SK-N-SH (cell line): ENCODE measurements at regions not wholly inside any gene's neighbourhood (a gene's known extent, or its start where the extent isn't known, plus 50 kb on each side); places are given as distances from the start of the nearest gene placed in this dataset.

ENCODE experiments used
- CTCF ChIA-PET: fragments of 300-600, 350-600 bp; formaldehyde crosslinking; extraction: SDS; loops from one replicate; lab custom pipeline; 2021; lab: Yijun Ruan, JAX
- POLR2A ChIA-PET: fragments of 350-600 bp; sonication (Branson Sonifier 250); formaldehyde crosslinking; extraction: SDS; loops from one replicate; lab custom pipeline; 2020; ENCODE audit warnings: antibody characterized with exemption, inconsistent platforms; lab: Yijun Ruan, JAX
- DNase-seq: peaks from one replicate; pipeline ENCODE4 v3.0.0; 2012
- H2AFZ ChIP-seq: fragments of 200-600 bp; sonication (generic); 2 replicates; pipeline ENCODE4 v1.8.1; 2016; ENCODE audit warnings: antibody characterized with exemption, mild to moderate bottlenecking, low read depth
- H3F3A ChIP-seq: fragments of 200-600 bp; sonication (generic); replicated peaks from 2 replicates; pipeline ENCODE3; 2016; ENCODE audit warnings: antibody characterized with exemption, mild to moderate bottlenecking; ENCODE audit not compliant: insufficient read depth
- H3K27ac ChIP-seq, 2 experiments: fragments of 200-500 bp in 1 of 2; fragments of 200-600 bp in 1 of 2; sonication (Bioruptor generic) in 1 of 2; sonication (generic), shearing (Covaris generic) in 1 of 2; 2 replicates each; pipeline versions ENCODE4 v1.5.1 to v1.6.1; 2014 to 2016; ENCODE audit warnings: low read depth in 2 of 2, inconsistent platforms in 1 of 2, low read length in 1 of 2, mild to moderate bottlenecking in 1 of 2, mixed read lengths in 1 of 2
- H3K27me3 ChIP-seq: fragments of 200-600 bp; sonication (generic), shearing (Covaris generic); 2 replicates; pipeline ENCODE4 v1.6.1; 2016; ENCODE audit warnings: mixed run types; ENCODE audit not compliant: insufficient read depth
- H3K36me3 ChIP-seq, 2 experiments: fragments of 200-500 bp in 1 of 2; fragments of 200-600 bp in 1 of 2; sonication (Bioruptor generic) in 1 of 2; sonication (generic) in 1 of 2; replicated peaks in 1 of 2; 2 replicates each; pipeline versions ENCODE3 to v1.5.1; 2014 to 2016; ENCODE audit warnings: low read length in 1 of 2, mild to moderate bottlenecking in 1 of 2; ENCODE audit not compliant: insufficient read depth in 2 of 2, control insufficient read depth in 1 of 2
- H3K4me1 ChIP-seq, 2 experiments: fragments of 200-500 bp in 1 of 2; fragments of 200-600 bp in 1 of 2; sonication (Bioruptor generic) in 1 of 2; sonication (generic), shearing (Covaris generic) in 1 of 2; 2 replicates each; pipeline versions ENCODE4 v1.5.1 to v1.6.1; 2014 to 2016; ENCODE audit warnings: low read depth in 1 of 2, low read length in 1 of 2, mixed run types in 1 of 2; ENCODE audit not compliant: insufficient read depth in 2 of 2, control insufficient read depth in 1 of 2
- H3K4me2 ChIP-seq: fragments of 200-600 bp; sonication (generic), shearing (Covaris generic); 2 replicates; pipeline ENCODE4 v1.6.1; 2017; ENCODE audit warnings: mixed run types
- H3K4me3 ChIP-seq, 2 experiments: fragments of 200-500 bp in 1 of 2; fragments of 200-600 bp in 1 of 2; sonication (Bioruptor generic) in 1 of 2; sonication (generic), shearing (Covaris generic) in 1 of 2; 2 replicates each; pipeline versions ENCODE4 v1.5.1 to v1.8.1; 2014 to 2016; ENCODE audit warnings: low read depth in 2 of 2, inconsistent platforms in 1 of 2, low read length in 1 of 2, mild to moderate bottlenecking in 1 of 2, mixed read lengths in 1 of 2, moderate library complexity in 1 of 2
- H3K79me2 ChIP-seq: fragments of 200-600 bp; sonication (generic); 2 replicates; pipeline ENCODE4 v1.8.1; 2017; ENCODE audit warnings: mild to moderate bottlenecking; ENCODE audit not compliant: insufficient read depth
- H3K9ac ChIP-seq: fragments of 200-600 bp; sonication (generic); 2 replicates; pipeline ENCODE4 v1.6.1; 2017; ENCODE audit warnings: mixed run types
- H3K9me2 ChIP-seq: fragments of 200-600 bp; sonication (generic); 2 replicates; pipeline ENCODE4 v1.6.1; 2017; ENCODE audit warnings: mixed run types
- H3K9me3 ChIP-seq: fragments of 200-600 bp; sonication (generic); 2 replicates; pipeline ENCODE4 v1.6.1; 2017; ENCODE audit warnings: mixed run types, mild to moderate bottlenecking, moderate library complexity
- H4K20me1 ChIP-seq: fragments of 200-600 bp; sonication (generic); 2 replicates; pipeline ENCODE4 v1.6.1; 2017; ENCODE audit warnings: mild to moderate bottlenecking, mixed run types; ENCODE audit not compliant: insufficient read depth
- ELF1 ChIP-seq: IDR thresholded peaks from 2 replicates; pipeline ENCODE4 v1.4.0; 2012
- EZH2phosphoT487 ChIP-seq: fragments of 200-600 bp; sonication (generic); IDR thresholded peaks from 2 replicates; pipeline ENCODE4 v1.6.1; 2017; ENCODE audit warnings: low read depth, mixed run types, mild to moderate bottlenecking, antibody characterized with exemption, moderate library complexity, borderline replicate concordance
- FOXJ3 ChIP-seq: sonication (generic); formaldehyde crosslinking; IDR thresholded peaks from 2 replicates; pipeline ENCODE4 v1.5.1; 2020; ENCODE audit warnings: mild to moderate bottlenecking, missing genetic modification reagents
- FOXM1 ChIP-seq: IDR thresholded peaks from 2 replicates; pipeline ENCODE4 v1.4.0; 2012; ENCODE audit warnings: low read depth, mild to moderate bottlenecking
- GABPA ChIP-seq: IDR thresholded peaks from 2 replicates; pipeline ENCODE4 v1.4.0; 2012; ENCODE audit warnings: low read depth, mild to moderate bottlenecking
- GATA2 ChIP-seq: sonication (generic); formaldehyde crosslinking; IDR thresholded peaks from 2 replicates; pipeline ENCODE4 v1.5.0; 2020; ENCODE audit warnings: mild to moderate bottlenecking, missing genetic modification reagents
- JUND ChIP-seq: IDR thresholded peaks from 2 replicates; pipeline ENCODE4 v1.4.0; 2012
- MAX ChIP-seq: IDR thresholded peaks from 2 replicates; pipeline ENCODE4 v1.4.0; 2012; ENCODE audit warnings: low read depth
- MEF2A ChIP-seq: IDR thresholded peaks from 2 replicates; pipeline ENCODE4 v1.4.0; 2012; ENCODE audit warnings: low read depth, borderline replicate concordance
- MXI1 ChIP-seq: IDR thresholded peaks from 2 replicates; pipeline ENCODE4 v1.6.1; 2012; ENCODE audit warnings: mild to moderate bottlenecking, low read depth, low read length, improper control_type of control experiment
- POLR2AphosphoS5 ChIP-seq: IDR thresholded peaks from 2 replicates; pipeline ENCODE4 v1.6.1; 2012; ENCODE audit warnings: low read depth, low read length
- RAD21 ChIP-seq: IDR thresholded peaks from 2 replicates; pipeline ENCODE4 v1.6.1; 2012; ENCODE audit warnings: mild to moderate bottlenecking, low read length
- REST ChIP-seq: IDR thresholded peaks from 2 replicates; pipeline ENCODE4 v1.6.1; 2012; ENCODE audit warnings: mild to moderate bottlenecking, low read depth, low read length, moderate library complexity
- USF2 ChIP-seq: fragments of 150-350 bp; IDR thresholded peaks from 2 replicates; pipeline ENCODE4 v1.6.1; 2017; ENCODE audit warnings: antibody characterized with exemption, low read length, low read depth, borderline replicate concordance
- YY1 ChIP-seq: IDR thresholded peaks from 2 replicates; pipeline ENCODE4 v1.4.0; 2012; ENCODE audit warnings: low read depth, mild to moderate bottlenecking
- WGBS: methylation state at CpG from one replicate; pipeline ENCODE4 v1.1.6; 2017; ENCODE audit warnings: low lambda C conversion rate; 5-methylcytosine and 5-hydroxymethylcytosine counted together
- TF ChIP-seq, protein P1 (sequence below): IDR thresholded peaks from 2 replicates; pipeline ENCODE4; 2012
- TF ChIP-seq, protein P2 (sequence below): fragments of 200-600 bp; sonication (generic); IDR thresholded peaks from 2 replicates; pipeline ENCODE4 v1.6.1; 2017; ENCODE audit warnings: antibody characterized with exemption, mild to moderate bottlenecking, moderate library complexity

- H3K27me3 ChIP-seq = no peaks in the 10 kb centered on the region
- H2AFZ ChIP-seq = no peak overlapping the region
- H4K20me1 ChIP-seq = no peaks in the 10 kb centered on the region
- H3F3A ChIP-seq = no peaks in the 10 kb centered on the region
- H3K79me2 ChIP-seq = no peaks in the 10 kb centered on the region
- TF ChIP-seq MAX = no peak
- no peak for TF ChIP-seq USF2
- no peak for TF ChIP-seq POLR2AphosphoS5
- TF ChIP-seq, protein P1, sequence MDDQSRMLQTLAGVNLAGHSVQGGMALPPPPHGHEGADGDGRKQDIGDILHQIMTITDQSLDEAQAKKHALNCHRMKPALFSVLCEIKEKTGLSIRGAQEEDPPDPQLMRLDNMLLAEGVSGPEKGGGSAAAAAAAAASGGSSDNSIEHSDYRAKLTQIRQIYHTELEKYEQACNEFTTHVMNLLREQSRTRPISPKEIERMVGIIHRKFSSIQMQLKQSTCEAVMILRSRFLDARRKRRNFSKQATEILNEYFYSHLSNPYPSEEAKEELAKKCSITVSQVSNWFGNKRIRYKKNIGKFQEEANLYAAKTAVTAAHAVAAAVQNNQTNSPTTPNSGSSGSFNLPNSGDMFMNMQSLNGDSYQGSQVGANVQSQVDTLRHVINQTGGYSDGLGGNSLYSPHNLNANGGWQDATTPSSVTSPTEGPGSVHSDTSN = no peak
- TF ChIP-seq FOXJ3 (CRISPR knock-in tag) = no peak
- no peak for TF ChIP-seq MEF2A
- no peak for TF ChIP-seq EZH2phosphoT487
- TF ChIP-seq GATA2 (CRISPR knock-in tag) = no peak
- no peak for TF ChIP-seq JUND
- no peak for TF ChIP-seq RAD21
- no peak for DNase-seq
- no peaks in the 10 kb centered on the region for H3K36me3 ChIP-seq
- 39% methylated on average over 1 of the region's 1 CpG for WGBS
- CTCF ChIA-PET = interaction anchor here (0.7 to 1.0 kb wide), 2 partner anchors 542 to 545 kb away, joined by 3 read pairs; no protein-coding TSS in a partner anchor
- no peaks in the 10 kb centered on the region for H3K9me3 ChIP-seq
- H3K9me2 ChIP-seq = no peaks in the 10 kb centered on the region
- no peak overlapping the region for H3K27ac ChIP-seq
- H3K4me1 ChIP-seq = peaks cover 0 to 27% of the 10 kb centered on the region in 2 experiments; a peak in 2 of 4 replicates
- H3K4me3 ChIP-seq = no peak overlapping the region
- no peak overlapping the region for H3K9ac ChIP-seq
- POLR2A ChIA-PET = no interaction called here
- H3K4me2 ChIP-seq = no peak overlapping the region
Measured at GRCh38 chr5:6039111-6039510, 339.2 kb downstream of the MED10 start.

DNA sequence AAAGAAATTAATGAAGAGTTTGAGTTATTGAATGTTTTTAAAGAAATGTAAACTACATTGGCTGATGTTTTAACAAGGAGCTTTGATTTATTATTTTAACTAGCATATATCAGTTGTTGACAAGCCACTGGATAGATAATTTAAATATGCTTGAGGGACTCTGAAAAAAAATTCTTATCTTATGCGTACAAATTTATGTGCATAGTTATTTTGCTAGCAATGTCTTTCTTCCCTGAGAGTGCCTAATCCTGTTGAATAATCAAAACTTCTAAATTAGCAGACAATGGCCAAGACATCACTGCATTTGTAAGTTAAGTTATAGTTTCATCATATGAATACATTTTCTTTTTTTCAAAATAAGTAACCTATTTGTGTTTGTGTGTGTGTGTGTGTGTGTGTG lies 342.3 kb downstream of the MED10 start:
- H3K79me2 ChIP-seq = no peaks in the 10 kb centered on the region
- H3K36me3 ChIP-seq = no peaks in the 10 kb centered on the region
- H3K27ac ChIP-seq = no peak overlapping the region
- no peak overlapping the region for H2AFZ ChIP-seq
- POLR2A ChIA-PET = interaction anchor here (0.5 kb wide), 1 partner anchor 261 kb away, joined by 6 read pairs; no protein-coding TSS in a partner anchor
- H3K4me2 ChIP-seq = no peak overlapping the region
- H3K9me2 ChIP-seq = no peaks in the 10 kb centered on the region
- no peak for TF ChIP-seq YY1
- TF ChIP-seq, protein P1 = no peak
- no peak for TF ChIP-seq USF2
- no peak for TF ChIP-seq ELF1
- no peak for TF ChIP-seq REST
- no peak for TF ChIP-seq GABPA
- TF ChIP-seq, protein P2, sequence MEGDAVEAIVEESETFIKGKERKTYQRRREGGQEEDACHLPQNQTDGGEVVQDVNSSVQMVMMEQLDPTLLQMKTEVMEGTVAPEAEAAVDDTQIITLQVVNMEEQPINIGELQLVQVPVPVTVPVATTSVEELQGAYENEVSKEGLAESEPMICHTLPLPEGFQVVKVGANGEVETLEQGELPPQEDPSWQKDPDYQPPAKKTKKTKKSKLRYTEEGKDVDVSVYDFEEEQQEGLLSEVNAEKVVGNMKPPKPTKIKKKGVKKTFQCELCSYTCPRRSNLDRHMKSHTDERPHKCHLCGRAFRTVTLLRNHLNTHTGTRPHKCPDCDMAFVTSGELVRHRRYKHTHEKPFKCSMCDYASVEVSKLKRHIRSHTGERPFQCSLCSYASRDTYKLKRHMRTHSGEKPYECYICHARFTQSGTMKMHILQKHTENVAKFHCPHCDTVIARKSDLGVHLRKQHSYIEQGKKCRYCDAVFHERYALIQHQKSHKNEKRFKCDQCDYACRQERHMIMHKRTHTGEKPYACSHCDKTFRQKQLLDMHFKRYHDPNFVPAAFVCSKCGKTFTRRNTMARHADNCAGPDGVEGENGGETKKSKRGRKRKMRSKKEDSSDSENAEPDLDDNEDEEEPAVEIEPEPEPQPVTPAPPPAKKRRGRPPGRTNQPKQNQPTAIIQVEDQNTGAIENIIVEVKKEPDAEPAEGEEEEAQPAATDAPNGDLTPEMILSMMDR = no peak
- no peak for TF ChIP-seq JUND
- TF ChIP-seq MAX = no peak
- TF ChIP-seq MXI1 = no peak
- no peak for TF ChIP-seq FOXM1
- TF ChIP-seq, all 33 proteins: peak for 0
- WGBS = 69% methylated on average over 1 of the region's 1 CpG
- Histone ChIP-seq H3K9ac (no peak overlapping the region), H3K4me3 (no peak overlapping the region), H3K27me3 (no peaks in the 10 kb centered on the region), H3K9me3 (no peaks in the 10 kb centered on the region), H3F3A (no peaks in the 10 kb centered on the region), H3K4me1 (peaks cover 0 to under 1% of the 10 kb centered on the region in 2 experiments; a peak in 1 of 4 replicates), H4K20me1 (no peaks in the 10 kb centered on the region)
- no peak for DNase-seq
- CTCF ChIA-PET = interaction anchor here (0.8 to 1.3 kb wide), 2 partner anchors 10 to 539 kb away, joined by 3 read pairs; no protein-coding TSS in a partner anchor
